ELF-1 (cell line): ENCODE measurements at regions not wholly inside any gene's neighbourhood (a gene's known extent, or its start where the extent isn't known, plus 50 kb on each side); places are given as distances from the start of the nearest gene placed in this dataset.

ENCODE experiments used
- DNase-seq: peaks from one replicate; pipeline ENCODE4 v3.0.0-alpha.2; 2016; ENCODE audit warnings: low read depth, low spot score

DNA sequence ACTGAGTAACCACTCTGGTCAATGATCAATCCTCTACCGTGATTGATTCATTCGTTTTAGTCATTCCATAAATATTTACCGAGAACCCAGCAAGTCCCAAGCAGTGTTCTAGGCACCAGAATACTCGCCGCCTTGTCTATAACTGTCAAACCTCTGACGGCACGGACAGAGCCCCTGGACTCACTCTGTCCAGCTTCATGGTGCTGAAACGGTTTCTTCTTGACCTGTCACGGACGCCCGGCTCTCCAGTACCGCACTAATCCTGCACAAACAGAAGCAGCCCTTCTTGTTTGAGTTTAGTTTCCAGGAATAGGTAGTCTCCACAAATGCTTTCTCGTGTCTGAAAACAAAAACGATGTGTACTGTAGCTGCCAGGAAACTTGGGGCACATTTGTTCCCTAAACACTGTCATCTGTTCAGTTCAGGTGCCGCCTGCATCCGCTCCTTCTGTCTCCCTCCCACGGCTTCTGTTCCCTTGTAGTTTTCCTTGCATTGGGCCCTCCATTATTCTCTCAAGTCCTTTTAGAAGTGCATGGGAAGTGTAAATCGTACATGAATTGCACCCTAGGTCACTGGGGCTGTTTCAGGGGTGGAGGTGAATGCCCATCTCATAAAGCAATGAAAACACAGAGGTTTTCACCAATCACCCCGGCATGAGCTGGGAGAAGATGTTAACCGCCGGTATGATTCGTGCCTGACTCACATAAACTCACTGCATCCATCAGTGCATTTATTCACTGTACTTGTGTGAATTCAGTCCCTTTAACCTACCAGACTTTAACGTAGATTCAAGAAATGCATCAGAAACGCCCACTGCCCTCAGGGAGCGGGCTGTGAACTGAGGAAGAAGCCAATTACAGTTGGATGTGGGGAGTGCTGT, 209.3 kb upstream of the CDH4 start:
- peak; percentile 28 for DNase-seq

DNA sequence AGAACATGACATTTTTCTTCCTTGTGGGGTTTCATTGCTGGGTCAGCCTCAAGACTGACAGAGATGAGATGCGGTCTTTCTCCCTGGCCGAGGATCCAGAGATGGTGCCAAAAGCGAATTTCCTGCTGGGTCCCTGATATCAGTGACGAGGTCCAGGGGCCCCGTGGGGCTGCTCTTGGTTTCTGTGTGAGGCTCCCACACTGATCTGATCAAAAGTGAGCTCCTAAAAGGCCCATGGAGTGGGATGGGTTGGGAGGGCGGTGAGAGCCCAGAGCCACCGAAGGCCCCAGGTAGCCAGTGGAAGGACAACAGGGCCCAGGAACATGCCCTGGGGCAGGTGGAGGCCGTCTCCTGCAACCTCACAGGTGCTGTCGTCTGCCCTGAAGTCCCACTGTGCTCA, 208.4 kb upstream of the CDH4 start:
- no peak for DNase-seq

GRCh38 chr20:61044499-61044898, 207.6 kb upstream of the CDH4 start:
- DNase-seq = peak; percentile 29

- DNase-seq = no peak
These were observed 207.0 kb upstream of the CDH4 start for GRCh38 chr20:61045091-61045490.

GRCh38 chr20:61045876-61046585, 206.0 kb upstream of the CDH4 start:
- no peak for DNase-seq

DNA sequence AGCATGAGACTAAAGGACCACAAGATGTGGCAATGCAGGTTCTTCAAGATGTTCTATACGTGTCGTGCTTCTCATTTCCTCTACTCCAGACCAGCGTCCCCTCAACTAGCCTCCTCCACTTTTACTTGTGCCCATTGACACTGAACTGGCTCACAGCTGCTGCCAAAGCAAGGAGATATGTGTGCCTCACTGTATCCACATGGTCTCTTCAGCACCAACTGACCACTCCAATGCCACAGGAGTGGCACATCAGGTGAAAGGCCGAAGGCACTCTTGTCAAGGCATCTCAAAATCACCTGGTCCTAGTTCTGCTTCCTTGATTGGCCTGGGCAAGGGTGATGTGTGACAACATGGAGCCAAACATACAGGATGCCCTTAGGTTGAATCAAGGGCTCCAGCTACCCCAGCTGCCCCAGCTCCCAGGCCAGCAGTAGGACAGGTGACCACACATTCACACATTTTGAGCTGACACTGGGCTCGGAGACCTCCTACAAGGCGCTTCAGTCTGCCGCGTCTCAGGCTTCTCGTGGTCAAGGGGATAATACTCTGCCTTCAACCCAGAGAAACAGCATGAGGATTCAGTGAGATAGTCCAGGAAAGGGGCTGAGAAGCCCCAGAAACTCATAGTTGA, 205.2 kb upstream of the CDH4 start:
- DNase-seq = no peak

GRCh38 chr20:61047515-61047914, 204.5 kb upstream of the CDH4 start:
- no peak for DNase-seq

- no peak for DNase-seq
These were observed 203.8 kb upstream of the CDH4 start for GRCh38 chr20:61048302-61048701.

GRCh38 chr20:61049684-61050083, 202.4 kb upstream of the CDH4 start:
- no peak for DNase-seq

DNA sequence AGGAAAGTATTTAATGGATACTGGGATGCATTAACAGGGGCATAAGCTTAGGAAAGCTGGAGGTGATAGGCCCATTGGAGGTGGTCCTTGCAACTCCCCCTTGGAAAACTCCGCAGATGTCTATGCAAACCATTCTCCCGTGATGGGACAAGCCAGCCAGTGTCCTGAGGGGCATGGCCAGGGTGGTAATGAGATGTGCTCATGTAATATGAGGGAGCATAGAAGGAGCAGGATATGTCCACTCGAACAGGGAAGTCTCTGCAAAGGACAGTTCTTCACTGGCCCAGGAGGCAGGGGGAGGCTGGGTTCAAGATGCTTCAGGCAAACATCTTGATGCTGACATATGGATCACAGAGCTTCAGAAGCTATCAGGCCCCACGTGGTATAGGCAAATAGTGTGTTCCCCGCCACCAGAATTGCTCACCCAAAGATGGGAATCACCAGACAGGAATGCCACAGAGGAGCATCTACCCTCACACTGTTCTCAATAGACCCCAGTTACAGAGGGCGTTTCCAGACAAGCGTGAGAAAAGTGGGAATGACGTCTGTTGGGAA, 201.6 kb upstream of the CDH4 start:
- DNase-seq = no peak

DNA sequence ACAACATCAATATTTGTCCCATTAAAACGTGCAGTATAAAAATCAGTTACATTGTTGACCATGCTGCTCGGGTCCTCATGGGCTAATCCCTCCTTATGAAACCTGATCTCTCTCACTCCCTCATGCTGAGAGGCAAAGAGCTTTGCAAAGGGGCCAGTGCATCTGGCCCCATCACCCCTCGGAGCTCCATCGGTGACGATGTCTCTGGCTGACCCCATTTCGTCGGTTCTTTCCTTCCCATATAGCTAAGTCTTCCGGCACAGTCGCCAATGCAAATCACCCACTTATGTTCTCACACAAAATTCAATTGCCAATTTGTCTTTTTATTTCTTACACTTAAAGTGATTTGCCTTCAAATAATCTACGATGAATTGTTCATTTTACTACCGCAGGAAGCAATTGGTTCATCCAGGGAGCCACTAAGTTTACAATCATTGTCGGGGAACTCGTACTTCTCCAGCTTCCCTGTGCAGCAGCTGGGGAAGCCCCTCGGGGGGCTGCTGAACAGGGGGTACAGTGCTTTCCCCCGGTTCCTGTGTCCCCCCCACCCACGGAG, 199.8 kb upstream of the CDH4 start:
- no peak for DNase-seq

DNA sequence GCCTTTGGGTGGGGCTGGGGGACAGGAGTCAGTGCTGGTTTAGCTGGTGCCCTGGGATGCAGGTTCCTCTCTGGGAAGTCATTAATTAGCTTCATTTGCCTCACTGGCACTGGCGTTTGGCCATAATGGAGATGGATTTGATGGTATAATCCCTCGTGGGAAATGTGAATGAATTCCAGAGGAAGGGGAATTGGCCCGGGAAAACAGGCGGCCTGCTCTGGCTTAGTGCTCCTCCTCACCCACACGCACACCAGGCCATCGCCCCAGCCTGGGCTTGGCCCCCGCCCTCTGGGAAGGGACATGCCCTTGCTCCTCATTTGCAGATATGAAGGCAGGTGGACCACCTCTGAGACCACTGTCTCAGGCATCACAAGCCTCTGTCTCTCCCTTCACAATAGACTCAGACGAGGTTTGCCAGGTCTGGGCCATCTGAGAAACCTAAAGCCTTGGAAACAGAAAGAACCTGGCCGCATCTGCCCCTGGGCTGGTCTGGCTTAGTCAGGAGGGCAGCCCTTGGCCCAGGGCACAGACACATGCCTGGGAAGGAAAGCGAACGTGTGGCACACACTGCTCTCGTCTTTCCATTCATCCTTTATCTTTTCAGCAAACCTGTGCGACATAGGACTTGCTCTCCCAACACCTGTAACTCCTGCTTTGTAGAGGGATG, 199.2 kb upstream of the CDH4 start:
- no peak for DNase-seq

GRCh38 chr20:61053487-61053886, 198.6 kb upstream of the CDH4 start:
- no peak for DNase-seq

GRCh38 chr20:61053889-61054288, 198.2 kb upstream of the CDH4 start:
- no peak for DNase-seq

DNA sequence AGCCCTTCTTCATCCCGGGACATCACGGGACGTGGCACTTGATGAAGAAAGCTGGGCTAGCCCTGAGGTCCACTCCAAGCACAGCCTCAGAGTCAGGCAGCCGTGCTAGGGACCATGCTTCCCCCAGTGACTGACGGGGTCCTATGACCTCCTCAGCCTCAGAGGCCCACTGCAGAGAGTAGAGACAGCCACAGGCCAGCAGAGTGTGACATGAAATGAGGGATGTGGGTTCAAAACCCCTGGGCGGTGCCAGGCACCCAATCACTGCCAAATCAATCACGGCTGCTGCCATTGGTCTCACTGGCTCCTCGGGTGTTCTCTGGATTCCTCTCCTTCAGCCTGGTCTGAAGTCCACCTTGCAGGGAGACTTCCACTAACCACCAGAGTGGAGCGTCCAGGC, 197.7 kb upstream of the CDH4 start:
- no peak for DNase-seq

GRCh38 chr20:61055180-61056010, 196.7 kb upstream of the CDH4 start:
- DNase-seq = no peak

DNA sequence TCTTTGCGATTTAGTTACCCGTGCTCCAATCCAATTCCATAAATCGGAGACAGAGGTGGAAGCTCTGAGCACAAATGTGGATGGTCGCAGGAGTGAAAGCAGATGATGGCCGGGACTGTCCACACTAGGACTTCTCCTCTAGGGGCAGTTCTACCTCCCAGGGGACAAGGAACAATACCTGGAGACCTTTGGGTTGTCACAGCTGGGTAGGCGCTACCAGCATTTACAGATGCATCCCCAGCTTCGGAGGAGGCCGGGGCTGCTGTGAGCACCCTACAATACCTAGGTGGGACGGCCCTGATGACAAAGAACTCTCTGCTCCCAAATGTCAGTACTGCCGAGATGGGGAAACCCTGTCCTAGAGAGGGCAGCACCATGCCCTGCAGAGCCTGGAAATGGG, 195.9 kb upstream of the CDH4 start:
- no peak for DNase-seq

DNA sequence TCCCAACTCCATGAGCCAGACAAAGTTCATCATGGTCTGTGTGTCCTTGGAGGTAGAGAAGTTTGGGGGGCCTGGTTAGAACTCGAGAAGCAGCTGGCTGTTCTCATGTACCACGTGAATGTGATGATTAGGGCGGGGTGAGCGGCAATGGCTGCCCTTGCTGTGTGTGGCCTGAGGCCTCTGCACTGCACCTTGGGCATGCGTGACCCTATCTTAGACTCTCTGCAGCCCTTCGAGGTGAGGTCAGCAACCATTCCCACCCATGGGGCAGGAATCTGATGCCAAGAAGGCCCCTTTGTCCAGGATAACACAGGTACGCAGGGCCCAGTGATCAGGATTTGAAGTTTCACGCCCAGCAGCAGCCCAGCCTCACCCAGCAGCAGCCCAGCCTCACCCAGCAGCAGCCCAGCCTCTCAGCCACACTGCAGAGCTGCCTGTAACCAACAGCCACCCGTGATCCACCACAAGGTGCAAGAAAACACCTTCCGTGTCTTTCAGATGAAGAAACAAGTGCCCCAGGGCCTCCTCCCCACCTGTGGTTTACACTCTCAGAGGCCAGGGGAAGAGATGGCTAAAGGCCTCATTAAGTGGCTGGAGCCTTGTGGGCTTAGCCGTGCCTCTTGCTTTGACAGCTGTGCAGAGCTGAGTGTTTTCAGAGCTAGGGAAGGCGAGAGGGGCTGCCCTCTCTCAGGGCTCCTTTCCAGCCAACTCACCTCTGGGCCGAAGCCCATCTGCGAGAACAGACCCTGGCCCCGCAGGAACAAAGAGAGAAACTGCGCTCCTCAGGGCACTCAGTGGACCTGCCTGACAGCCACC, 195.2 kb upstream of the CDH4 start:
- peak; percentile 8 for DNase-seq

GRCh38 chr20:61057443-61058121, 194.5 kb upstream of the CDH4 start:
- no peak for DNase-seq
